ENCODE measurements at regions not wholly inside any gene's neighbourhood (a gene's known extent, or its start where the extent isn't known, plus 50 kb on each side); places are given as distances from the start of the nearest gene placed in this dataset.

- no peaks in the 10 kb centered on the region for H3K79me2 ChIP-seq
- TF ChIP-seq CTCF (IDR thresholded peaks at IDR 0.05): no peak
- no peak overlapping the region for H3K27ac ChIP-seq
- no peaks in the 10 kb centered on the region for H3K36me3 ChIP-seq (ENCODE audit: control insufficient read depth, insufficient read depth, low read length)
- no peaks in the 10 kb centered on the region for H3K9me3 ChIP-seq (ENCODE audit: control insufficient read depth, low read length)
- no peaks in the 10 kb centered on the region for H3K4me1 ChIP-seq
- no peak overlapping the region for H3K4me2 ChIP-seq (ENCODE audit: low read length)
- no peak overlapping the region for H2AFZ ChIP-seq
- no peaks in the 10 kb centered on the region for H3K27me3 ChIP-seq (ENCODE audit: control insufficient read depth, insufficient read depth, low read length)
- no peak overlapping the region for H3K9ac ChIP-seq
- no peak overlapping the region for H3K4me3 ChIP-seq (ENCODE audit: low read depth, low read length)
These were observed 125.3 kb downstream of the EMX2 start for GRCh38 chr10:117667831-117668230.

GRCh38 chr10:117668327-117669008 is 125.9 kb downstream of the EMX2 start:
- Histone ChIP-seq H3K27me3 (ENCODE audit: control insufficient read depth, insufficient read depth, low read length) (no peaks in the 10 kb centered on the region), H3K27ac (no peak overlapping the region), H3K79me2 (no peaks in the 10 kb centered on the region), H2AFZ (no peak overlapping the region), H3K4me1 (no peaks in the 10 kb centered on the region), H3K9ac (no peak overlapping the region), H3K36me3 (ENCODE audit: control insufficient read depth, insufficient read depth, low read length) (no peaks in the 10 kb centered on the region), H3K4me2 (ENCODE audit: low read length) (no peak overlapping the region), H3K9me3 (ENCODE audit: control insufficient read depth, low read length) (no peaks in the 10 kb centered on the region), H3K4me3 (ENCODE audit: low read depth, low read length) (no peak overlapping the region)
- TF ChIP-seq CTCF (IDR thresholded peaks at IDR 0.05): no peak

GRCh38 chr10:117669122-117669521 is 126.6 kb downstream of the EMX2 start:
- H2AFZ ChIP-seq: no peak overlapping the region
- H3K9ac ChIP-seq: no peak overlapping the region
- no peaks in the 10 kb centered on the region for H3K79me2 ChIP-seq
- H3K27ac ChIP-seq: no peak overlapping the region
- TF ChIP-seq CTCF (IDR thresholded peaks at IDR 0.05): no peak
- no peaks in the 10 kb centered on the region for H3K27me3 ChIP-seq (ENCODE audit: control insufficient read depth, insufficient read depth, low read length)
- no peaks in the 10 kb centered on the region for H3K9me3 ChIP-seq (ENCODE audit: control insufficient read depth, low read length)
- H3K36me3 ChIP-seq (ENCODE audit: control insufficient read depth, insufficient read depth, low read length): no peaks in the 10 kb centered on the region
- no peak overlapping the region for H3K4me3 ChIP-seq (ENCODE audit: low read depth, low read length)
- H3K4me1 ChIP-seq: no peaks in the 10 kb centered on the region
- H3K4me2 ChIP-seq (ENCODE audit: low read length): no peak overlapping the region

- TF ChIP-seq CTCF (IDR thresholded peaks at IDR 0.05): no peak
- Histone ChIP-seq H3K36me3 (ENCODE audit: control insufficient read depth, insufficient read depth, low read length) (no peaks in the 10 kb centered on the region), H3K4me1 (no peaks in the 10 kb centered on the region), H3K4me2 (ENCODE audit: low read length) (no peak overlapping the region), H3K9ac (no peak overlapping the region), H3K27ac (no peak overlapping the region), H3K79me2 (no peaks in the 10 kb centered on the region), H3K4me3 (ENCODE audit: low read depth, low read length) (no peak overlapping the region), H3K9me3 (ENCODE audit: control insufficient read depth, low read length) (no peaks in the 10 kb centered on the region), H3K27me3 (ENCODE audit: control insufficient read depth, insufficient read depth, low read length) (no peaks in the 10 kb centered on the region), H2AFZ (no peak overlapping the region)
These were observed 127.8 kb downstream of the EMX2 start for GRCh38 chr10:117670116-117670904.

Data from parathyroid adenoma (tissue), 2 donors.